Heart right ventricle (tissue), 16 donors: ENCODE measurements at regions not wholly inside any gene's neighbourhood (a gene's known extent, or its start where the extent isn't known, plus 50 kb on each side); places are given as distances from the start of the nearest gene placed in this dataset.

Source experiments
- ATAC-seq, 8 donors: fragments of 200-7000 bp; cut with Tn5 transposase; one replicate each; pipeline ENCODE4 v1.9.1; 2020; ENCODE audit warnings: mild to moderate bottlenecking in 8 of 8, moderate library complexity in 8 of 8, moderate number of reproducible peaks in 1 of 8
- DNase-seq, 2 donors: peaks; one replicate each; pipeline ENCODE4 v3.0.0-alpha.2; 2020
- H3K27ac ChIP-seq, 10 donors: fragments of 200-600 bp; sonication (generic) in 2 of 10; one replicate each; pipeline versions ENCODE4 v1.5.0 to v1.8.0; 2020 to 2022; ENCODE audit warnings: mild to moderate bottlenecking in 3 of 10
- H3K27me3 ChIP-seq, 7 donors: fragments of 200-600 bp; one replicate each; pipeline ENCODE4 v1.8.0; 2021 to 2022; ENCODE audit warnings: mild to moderate bottlenecking in 2 of 7
- H3K36me3 ChIP-seq, 9 donors: fragments of 200-600 bp; sonication (generic) in 1 of 9; one replicate each; pipeline versions ENCODE4 v1.5.0 to v1.8.0; 2020 to 2022; ENCODE audit warnings: mild to moderate bottlenecking in 2 of 9
- H3K4me1 ChIP-seq, 9 donors: fragments of 200-600 bp; sonication (generic) in 1 of 9; one replicate each; pipeline versions ENCODE4 v1.5.0 to v1.8.0; 2020 to 2022; ENCODE audit warnings: mild to moderate bottlenecking in 4 of 9
- H3K4me3 ChIP-seq, 10 donors: fragments of 200-600 bp; sonication (generic) in 2 of 10; one replicate each; pipeline versions ENCODE4 v1.5.0 to v1.8.0; 2020 to 2022; ENCODE audit warnings: mild to moderate bottlenecking in 7 of 10, moderate library complexity in 2 of 10
- H3K9me3 ChIP-seq, 11 donors: fragments of 200-600 bp in 10 of 11; sonication (generic) in 2 of 11; one replicate each; pipeline versions ENCODE4 v1.5.0 to v1.8.0; 2013 to 2022; ENCODE audit warnings: mild to moderate bottlenecking in 2 of 11, control low read depth in 1 of 11, moderate library complexity in 1 of 11
- CTCF ChIP-seq, 9 donors: fragments of 200-600 bp; sonication (generic) in 2 of 9; IDR thresholded peaks; one replicate each; pipeline versions ENCODE4 v1.5.0 to v1.8.0; 2021 to 2022; ENCODE audit warnings: antibody characterized with exemption in 9 of 9, mild to moderate bottlenecking in 5 of 9, moderate library complexity in 1 of 9
- WGBS, 2 donors: extraction: QIAGEN DNeasy Blood & Tissue Kit; methylation state at CpG; one replicate each; pipeline ENCODE4 v1.1.7; 2013; ENCODE audit warnings: inconsistent platforms in 1 of 2; 5-methylcytosine and 5-hydroxymethylcytosine counted together
- intact Hi-C, 10 donors: fragments of 100-400 bp; cut with DNase I; formaldehyde crosslinking; loops; one replicate each; pipeline versions ENCODE4 v1.11.1 to v1.14.2; 2022
- donor health status: Arrhythmogenic right ventricular cardiomyopathy.
- donor health status: ischemic (EF 13 %, LVEDD 7.1; RV severe dilation, severe dysfunction).
- donor health status: healthy with polysubstance abuse.
- donor health status: DM: no; HTN: yes; CAD: no.
- donor health status: DM: no; HTN: no; CAD: no.
- donor health status: ischemic (EF 25% LVEDD 6.9; RV normal size, moderate dysfunction).
- donor health status: ischemic (EF 25% LVEDD 5.7; RV mildly dilated, moderate dysfunction).
- donor health status: healthy.
- donor health status: DM: yes; HTN: yes; CAD: no.
- donor health status: Ischemic cardiomyopathy.
- donor health status: ischemic (EF 35%, LVEDD 5.7; RV mildly dilated, moderate dysfunction).
- donor health status: nonischemic (EF 11% LVEDD 7.7; RV severe dilation, severe dysfunction).
- donor health status: DM: yes; HTN: yes; CAD: no.
- donor health status: PGD.
- donor health status: ischemic (EF 29% LVEDD 5.4; RV normal size, mild dysfunction).
- donor health status: nonischemic (EF 23%, LVEDD 6.1; RV moderate dilation, normal function).

- TF ChIP-seq CTCF (IDR thresholded peaks at IDR 0.05) = no peak
- WGBS, 2 donors = 87 to 93% methylated on average over 6 of the region's 6 CpGs
- intact Hi-C loops = no loop called here
- Histone ChIP-seq H3K27ac (no peak overlapping the region), H3K27me3 (no peaks in the 10 kb centered on the region), H3K4me1 (no peaks in the 10 kb centered on the region), H3K9me3 (peaks cover 0 to 8% (median 0%) of the 10 kb centered on the region in 11 donors), H3K36me3 (no peaks in the 10 kb centered on the region), H3K4me3 (no peak overlapping the region)
- DNase-seq (no peak), ATAC-seq (no peak)
These were observed 943.5 kb downstream of the BCL11B start for GRCh38 chr14:98328496-98328895.

- no peaks in the 10 kb centered on the region for H3K36me3 ChIP-seq
- ATAC-seq = no peak
- TF ChIP-seq CTCF (IDR thresholded peaks at IDR 0.05) = no peak
- no peak overlapping the region for H3K27ac ChIP-seq
- peaks cover 0 to 8% (median 0%) of the 10 kb centered on the region in 11 donors for H3K9me3 ChIP-seq
- H3K27me3 ChIP-seq = no peaks in the 10 kb centered on the region
- no peak for DNase-seq
- WGBS, 2 donors = 82 to 86% methylated on average over 5 of the region's 5 CpGs
- no peaks in the 10 kb centered on the region for H3K4me1 ChIP-seq
- H3K4me3 ChIP-seq = no peak overlapping the region
- intact Hi-C loops = no loop called here
These were observed 937.8 kb downstream of the BCL11B start for GRCh38 chr14:98334186-98334585.

GRCh38 chr14:98341211-98341610, 930.8 kb downstream of the BCL11B start:
- WGBS, 2 donors = 66 to 71% methylated on average over 3 of the region's 3 CpGs
- Histone ChIP-seq H3K9me3 (no peaks in the 10 kb centered on the region), H3K27me3 (peaks cover 0 to 3% (median 0%) of the 10 kb centered on the region in 7 donors), H3K4me3 (no peak overlapping the region), H3K36me3 (no peaks in the 10 kb centered on the region), H3K4me1 (no peaks in the 10 kb centered on the region), H3K27ac (no peak overlapping the region)
- DNase-seq (no peak), ATAC-seq (no peak)
- no peak for TF ChIP-seq CTCF (IDR thresholded peaks at IDR 0.05)
- intact Hi-C loops = no loop called here

- WGBS, 2 donors = 42 to 43% methylated on average over 5 of the region's 5 CpGs
- no peak for TF ChIP-seq CTCF (IDR thresholded peaks at IDR 0.05)
These were observed 926.8 kb downstream of the BCL11B start for GRCh38 chr14:98345161-98345560.

More at GRCh38 chr14:98345161-98345560, 926.8 kb downstream of the BCL11B start:
- Histone ChIP-seq H3K4me3 (no peak overlapping the region), H3K4me1 (no peaks in the 10 kb centered on the region), H3K27ac (no peak overlapping the region), H3K9me3 (no peaks in the 10 kb centered on the region), H3K36me3 (no peaks in the 10 kb centered on the region), H3K27me3 (peaks cover 0 to 3% (median 0%) of the 10 kb centered on the region in 7 donors)
- intact Hi-C loops = no loop called here
- ATAC-seq = no peak
- DNase-seq = no peak
